ENCODE measurements at regions not wholly inside any gene's neighbourhood (a gene's known extent, or its start where the extent isn't known, plus 50 kb on each side); places are given as distances from the start of the nearest gene placed in this dataset.
A peak's percentile ranks its signal among the peaks of the same experiment; 100 is the strongest.

DNA sequence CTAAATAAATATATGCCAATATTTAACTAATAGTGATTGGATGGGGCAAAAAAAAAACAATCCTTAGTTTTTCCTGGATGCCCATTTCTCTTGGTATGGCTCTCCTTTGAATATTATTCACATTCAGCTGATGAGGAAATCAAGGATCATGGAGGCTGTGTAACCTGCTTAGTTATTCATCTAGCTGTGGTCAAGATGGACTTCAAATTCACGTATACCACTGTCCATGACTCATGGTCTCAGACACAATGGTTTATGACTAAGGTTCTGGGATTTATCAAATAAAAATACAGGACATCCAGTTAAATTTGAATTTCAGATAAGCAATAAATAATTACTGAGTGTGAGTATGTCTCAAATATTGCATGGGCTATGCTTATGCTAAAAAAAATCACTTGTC lies 191.5 kb upstream of the CELF2 start:
- DNase-seq (ENCODE audit: low read depth) = peak; percentile 90

- no peak for DNase-seq (ENCODE audit: low read depth)
These were observed 189.0 kb upstream of the CELF2 start for GRCh38 chr10:10828623-10829022.

DNA sequence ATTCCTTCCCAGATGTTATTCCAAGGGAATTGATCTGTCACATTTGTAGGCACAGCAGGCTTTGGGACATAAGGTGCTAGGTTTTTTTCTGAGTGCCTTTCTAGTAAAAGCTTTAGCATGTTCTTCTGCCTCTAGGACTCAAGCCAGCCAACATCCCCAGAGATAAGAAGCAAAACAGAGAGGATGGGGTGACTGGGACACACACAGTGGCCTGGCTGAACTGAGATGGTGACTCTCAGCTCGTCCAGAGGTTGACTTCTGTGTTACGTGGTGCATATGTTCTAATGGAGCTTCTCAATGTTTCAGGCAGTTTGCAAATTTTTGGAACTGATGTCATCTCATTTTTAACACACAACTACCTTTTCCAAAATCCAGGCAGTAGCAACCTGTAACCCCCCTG lies 188.1 kb upstream of the CELF2 start:
- no peak for DNase-seq (ENCODE audit: low read depth)

DNA sequence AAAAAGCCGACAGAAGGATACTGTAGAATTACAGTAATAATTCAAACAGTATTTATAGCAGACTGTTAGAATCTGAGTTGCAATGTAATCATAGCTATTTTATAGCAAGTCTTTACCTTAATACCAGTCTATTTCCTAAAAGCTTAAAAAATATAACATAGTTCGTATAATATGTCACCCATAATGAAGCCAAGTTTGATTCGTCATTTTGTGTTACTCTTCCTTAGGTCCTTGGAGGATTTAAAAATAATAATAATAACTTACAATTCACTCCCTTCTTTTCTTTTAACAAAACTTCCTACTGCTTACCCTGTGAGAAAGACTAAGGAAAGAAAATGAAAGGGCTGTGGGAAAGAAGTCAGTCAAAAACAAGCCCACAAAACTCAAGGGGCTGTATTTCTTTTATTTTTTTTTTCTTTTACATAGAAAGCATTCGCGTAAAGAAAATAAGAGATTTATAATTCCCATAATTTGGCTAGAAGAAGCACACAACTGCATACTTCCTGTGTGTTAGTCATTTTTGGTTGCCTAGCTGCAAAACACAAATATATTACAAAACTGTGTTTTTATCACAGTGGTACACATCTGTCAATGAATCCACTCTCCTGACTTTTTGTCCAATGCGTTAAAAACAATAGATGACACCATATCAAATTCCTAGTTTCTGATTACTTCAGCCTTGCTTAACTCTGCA lies 187.2 kb upstream of the CELF2 start:
- DNase-seq (ENCODE audit: low read depth) = peak; percentile 77

DNA sequence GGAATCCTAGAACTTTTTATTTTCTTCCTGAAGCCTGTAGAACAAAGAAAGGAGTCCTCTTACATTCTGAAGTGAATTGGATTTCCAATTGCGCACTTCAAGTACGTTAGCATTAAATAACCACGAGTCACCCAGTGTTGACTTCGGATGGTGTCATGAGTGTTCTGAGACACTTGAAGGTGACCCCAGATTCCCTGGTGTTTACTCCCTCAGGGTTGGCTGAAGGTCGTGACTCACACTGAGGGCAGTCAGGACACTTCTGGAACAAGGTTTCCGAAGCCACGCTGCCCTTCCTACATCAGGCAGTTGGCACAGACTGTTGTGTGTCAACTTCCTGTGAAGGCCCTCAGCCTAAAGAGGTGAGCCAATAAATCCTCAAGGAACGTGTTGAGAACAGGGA lies 186.6 kb upstream of the CELF2 start:
- peak; percentile 82 for DNase-seq (ENCODE audit: low read depth)

- no peak for DNase-seq (ENCODE audit: low read depth)
These were observed 183.7 kb upstream of the CELF2 start for GRCh38 chr10:10833955-10834354.

DNA sequence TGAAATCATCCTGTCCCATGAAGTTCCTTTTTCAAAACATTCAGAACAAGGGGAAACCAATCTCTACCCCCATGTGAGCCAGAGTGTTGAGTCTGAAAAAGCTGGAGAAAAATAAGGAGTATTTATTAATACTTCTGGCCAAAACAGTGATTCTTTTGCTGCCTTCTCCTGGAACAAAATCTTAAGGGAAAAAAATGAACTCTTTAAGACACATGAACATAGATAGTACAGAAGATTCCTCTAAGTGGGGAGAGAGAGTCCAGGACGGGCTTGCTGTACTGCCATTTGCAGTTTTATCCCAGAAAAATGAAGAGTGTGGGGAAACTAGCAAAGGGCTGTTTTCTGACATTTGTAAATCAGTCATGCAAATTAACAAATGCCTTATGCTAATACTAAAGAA lies 173.4 kb upstream of the CELF2 start:
- DNase-seq (ENCODE audit: low read depth) = no peak

GRCh38 chr10:10845185-10845584 lies 172.5 kb upstream of the CELF2 start:
- DNase-seq (ENCODE audit: low read depth) = no peak

DNA sequence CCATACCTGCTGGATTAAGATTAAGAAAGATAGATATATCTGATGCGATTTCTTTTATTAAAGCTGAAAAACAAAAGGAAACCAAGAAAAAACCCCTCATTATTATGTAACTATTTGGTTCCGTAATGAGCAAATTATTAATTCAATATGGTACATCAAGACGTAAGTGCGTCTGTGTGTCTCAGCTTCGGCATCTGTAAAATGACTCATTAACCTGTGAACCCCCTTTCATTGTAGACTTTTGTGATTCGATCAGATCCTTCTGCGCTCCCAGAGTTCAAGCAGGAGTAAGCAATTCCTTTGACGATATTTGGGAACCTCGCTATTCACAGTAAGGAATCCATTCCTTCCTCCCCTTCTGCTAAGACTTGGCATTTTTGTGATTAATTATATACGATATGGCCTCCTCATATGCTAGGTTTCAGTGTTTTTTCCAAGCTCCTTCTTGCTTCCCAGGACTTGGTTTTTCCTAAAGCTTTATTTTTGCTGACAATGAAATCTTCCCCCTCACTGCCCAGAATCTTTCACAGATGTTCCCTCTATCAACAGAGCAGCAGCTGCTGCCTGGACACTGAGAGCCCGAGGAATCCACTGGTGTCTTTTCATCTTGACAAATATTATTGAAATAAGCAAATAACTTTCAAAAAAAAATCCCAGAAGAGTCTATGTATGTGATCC lies 171.7 kb upstream of the CELF2 start:
- DNase-seq (ENCODE audit: low read depth) = no peak

- DNase-seq (ENCODE audit: low read depth) = no peak
These were observed 171.2 kb upstream of the CELF2 start for GRCh38 chr10:10846504-10846900.

- DNase-seq (ENCODE audit: low read depth) = no peak
These were observed 170.3 kb upstream of the CELF2 start for GRCh38 chr10:10847387-10847786.

DNA sequence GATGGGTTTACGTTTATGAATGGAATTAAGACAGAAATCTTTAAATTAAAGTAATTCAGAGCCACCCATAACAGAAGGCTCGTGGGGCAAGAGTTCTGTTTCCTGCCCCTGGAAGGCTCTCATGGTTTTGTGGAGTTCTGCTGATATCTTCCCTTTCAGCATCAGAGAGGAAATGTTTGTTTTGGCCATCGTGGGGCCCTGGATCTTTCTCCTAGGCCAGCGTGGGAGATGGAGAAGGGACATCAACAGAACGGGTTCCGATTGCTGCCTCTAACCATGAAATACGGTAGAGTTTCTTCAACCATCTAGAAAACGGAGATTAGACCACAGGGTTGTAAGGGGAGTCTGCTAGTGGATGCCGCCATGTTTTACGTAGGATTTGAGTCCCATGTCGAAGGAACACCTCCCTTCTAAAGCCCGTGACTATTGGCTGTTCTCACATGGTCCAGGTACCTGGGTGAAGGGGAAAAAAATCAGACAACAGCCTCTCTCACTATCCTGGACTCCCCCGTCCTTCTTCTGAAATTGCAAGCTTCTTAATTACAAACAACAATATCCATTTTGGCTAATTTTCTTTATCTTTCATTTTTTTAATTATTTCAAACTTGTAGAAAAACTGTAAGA lies 169.1 kb upstream of the CELF2 start:
- no peak for DNase-seq (ENCODE audit: low read depth)

GRCh38 chr10:10849306-10849705 lies 168.4 kb upstream of the CELF2 start:
- DNase-seq (ENCODE audit: low read depth) = no peak

DNA sequence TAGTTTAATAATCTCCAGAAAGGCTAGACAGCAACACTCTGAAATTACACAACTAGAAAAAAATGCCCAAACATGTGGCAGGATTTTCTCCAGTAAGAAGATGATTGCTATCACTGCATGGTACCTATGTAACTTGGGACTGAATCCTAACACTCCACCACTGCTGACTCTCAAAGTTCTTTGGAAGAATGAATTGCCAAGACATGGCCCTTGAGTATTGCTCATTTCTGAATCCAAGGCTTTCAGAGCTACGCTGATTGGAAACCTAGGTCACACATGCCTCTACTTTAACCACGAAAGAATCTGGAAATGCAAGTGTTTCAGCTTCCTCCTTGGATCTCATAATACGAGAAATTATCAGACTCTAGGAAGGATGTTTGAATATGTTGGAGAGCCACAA lies 167.5 kb upstream of the CELF2 start:
- DNase-seq (ENCODE audit: low read depth) = no peak

DNA sequence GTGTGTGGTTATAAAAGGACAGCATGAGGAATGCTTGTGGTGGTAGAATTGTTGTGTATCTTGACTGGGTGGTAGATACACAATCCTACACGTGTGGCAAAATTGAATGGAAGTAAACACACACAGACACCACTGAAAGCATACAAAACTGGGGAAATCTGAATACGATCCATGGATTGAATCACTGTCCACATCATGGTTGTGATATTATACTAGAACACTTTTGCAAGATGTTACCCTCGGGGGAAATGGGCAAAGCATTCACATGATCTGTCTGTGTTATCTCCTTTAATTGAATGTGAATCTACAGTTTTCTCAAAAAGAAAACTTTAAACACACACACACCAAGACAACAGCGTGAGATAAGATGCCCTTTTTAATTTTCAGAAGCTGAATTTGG lies 165.2 kb upstream of the CELF2 start:
- DNase-seq (ENCODE audit: low read depth) = no peak

GRCh38 chr10:10853954-10854353 lies 163.7 kb upstream of the CELF2 start:
- DNase-seq (ENCODE audit: low read depth) = no peak

DNA sequence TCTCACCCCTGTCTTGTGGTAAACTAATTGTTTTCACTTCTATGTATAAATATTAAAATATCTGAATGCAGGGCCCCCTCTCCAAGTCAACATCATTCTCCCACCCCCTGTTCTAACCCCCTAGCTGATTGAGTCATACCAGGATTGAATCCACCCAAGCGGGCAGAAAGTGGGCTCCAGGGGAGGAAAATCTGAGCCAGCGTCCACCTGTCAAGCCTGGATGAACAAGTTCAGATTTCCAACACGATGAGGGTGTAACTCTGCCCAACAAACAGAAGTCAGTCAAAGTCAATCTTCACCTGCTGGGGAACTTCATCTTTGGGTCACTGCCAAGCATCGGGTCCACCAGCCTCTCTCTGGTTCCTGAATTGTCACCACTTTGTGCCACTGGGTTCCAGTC lies 162.9 kb upstream of the CELF2 start:
- DNase-seq (ENCODE audit: low read depth) = no peak

DNA sequence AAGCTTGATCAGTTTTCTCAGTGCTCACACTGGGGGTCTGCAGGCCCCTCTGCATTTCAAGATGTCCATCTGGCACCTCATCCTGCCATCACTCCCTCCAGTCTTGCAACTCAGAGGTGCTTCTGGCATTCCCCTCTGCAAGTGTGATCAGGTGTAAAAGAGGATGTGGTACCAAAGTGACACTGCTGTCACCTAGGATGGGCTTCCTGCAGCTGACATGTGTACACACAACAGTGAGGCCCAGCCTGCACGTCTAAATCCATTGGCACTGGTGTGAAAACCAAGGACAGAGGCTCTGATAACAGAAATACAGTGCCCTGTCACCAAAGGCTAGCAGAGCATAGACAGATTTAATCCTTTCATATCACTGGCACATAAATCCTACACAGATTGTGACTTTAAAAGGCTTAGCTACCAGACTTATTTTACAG lies 162.5 kb upstream of the CELF2 start:
- DNase-seq (ENCODE audit: low read depth) = no peak

GRCh38 chr10:10860455-10860976 lies 157.2 kb upstream of the CELF2 start:
- no peak for DNase-seq (ENCODE audit: low read depth)

- no peak for DNase-seq (ENCODE audit: low read depth)
These were observed 152.4 kb upstream of the CELF2 start for GRCh38 chr10:10865303-10865702.

GRCh38 chr10:10865913-10866312 lies 151.8 kb upstream of the CELF2 start:
- no peak for DNase-seq (ENCODE audit: low read depth)

DNA sequence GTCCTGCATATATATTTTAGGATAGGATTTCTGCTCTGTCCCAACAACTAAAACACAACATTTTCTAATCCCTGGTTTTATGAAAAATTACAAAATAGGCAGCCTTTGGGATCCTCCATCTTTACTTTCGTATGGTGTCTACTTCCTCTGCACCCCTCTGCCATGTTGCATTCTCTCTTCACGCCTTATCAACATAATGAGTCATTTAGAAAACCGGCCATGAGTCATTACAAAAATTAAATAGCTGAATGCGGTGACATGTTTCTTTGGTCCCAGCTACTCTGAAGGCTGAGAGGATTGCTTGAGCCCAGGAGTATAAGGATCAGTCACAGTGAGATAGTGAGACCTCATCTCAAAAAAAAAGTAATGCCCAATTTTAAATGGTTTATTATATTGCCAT lies 148.1 kb upstream of the CELF2 start:
- peak; percentile 24 for DNase-seq (ENCODE audit: low read depth)

DNA sequence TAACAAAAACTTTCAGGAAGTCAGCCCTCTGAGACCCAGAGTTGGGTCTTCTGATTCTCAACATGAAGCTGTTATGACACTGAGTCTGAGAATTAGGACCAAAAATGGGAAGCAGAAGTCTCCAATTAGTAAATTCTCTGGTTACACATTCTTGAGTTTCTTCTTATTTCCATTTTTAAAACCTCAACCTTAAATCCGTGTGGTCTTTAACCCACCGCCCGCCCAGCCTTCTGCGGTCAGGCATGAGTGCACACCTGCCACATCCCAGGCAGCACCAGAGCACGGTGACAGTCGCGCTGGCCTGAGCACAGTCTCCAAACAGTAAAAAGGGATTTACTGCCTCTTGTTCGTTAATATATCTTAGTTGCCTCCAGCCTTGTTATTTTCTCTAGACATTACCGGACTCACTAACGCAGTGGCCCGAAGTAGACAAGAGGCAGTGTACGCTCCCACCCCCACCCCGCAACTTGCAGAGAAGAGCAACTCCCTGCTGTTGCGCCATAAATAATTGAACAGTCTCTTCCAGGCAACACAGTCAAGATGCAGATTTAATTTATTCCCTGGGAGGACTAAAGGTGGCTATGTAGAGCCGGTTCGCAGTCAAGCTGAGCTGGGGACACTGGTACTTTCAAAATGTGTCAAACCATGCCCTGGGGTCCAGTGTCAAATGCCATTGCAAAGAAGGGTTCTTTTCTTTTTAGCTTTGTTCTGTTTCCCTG lies 147.0 kb upstream of the CELF2 start:
- no peak for DNase-seq (ENCODE audit: low read depth)

Measured in ELR (cell line).